WTC11 (cell line): ENCODE measurements at regions not wholly inside any gene's neighbourhood (a gene's known extent, or its start where the extent isn't known, plus 50 kb on each side); places are given as distances from the start of the nearest gene placed in this dataset.

Experiments used
- ATAC-seq: fragments of 200-7000 bp; cut with Tn5 transposase; 2 replicates; pipeline ENCODE4 v1.10.0; 2021; ENCODE audit warnings: mild to moderate bottlenecking, moderate library complexity
- CTCF ChIA-PET: fragments of 300-600 bp; sonication (Branson Sonifier 250); formaldehyde crosslinking; loops from one replicate; lab custom pipeline; 2021; ENCODE audit warnings: antibody characterized with exemption; lab: Charles Lee
- POLR2A ChIA-PET: fragments of 350-600 bp; sonication (Branson Sonifier 250); formaldehyde crosslinking; loops from one replicate; lab custom pipeline; 2021; ENCODE audit warnings: antibody characterized with exemption; lab: Charles Lee
- DNase-seq: peaks from one replicate; pipeline ENCODE4 v3.0.0; 2021; ENCODE audit warnings: low spot score
- H3K27ac Mint-ChIP-seq: 2 replicates; pipeline ENCODE4 v1.8.0; 2021; ENCODE audit warnings: mixed read lengths
- H3K27me3 Mint-ChIP-seq: 2 replicates; pipeline ENCODE4 v1.8.0; 2021; ENCODE audit warnings: low read depth, mild to moderate bottlenecking, moderate library complexity, mixed read lengths
- H3K36me3 Mint-ChIP-seq: 2 replicates; pipeline ENCODE4 v1.8.0; 2021; ENCODE audit warnings: mixed read lengths
- H3K4me1 Mint-ChIP-seq: 2 replicates; pipeline ENCODE4 v1.8.0; 2022; ENCODE audit warnings: mixed read lengths
- H3K4me3 Mint-ChIP-seq: 2 replicates; pipeline ENCODE4 v1.8.0; 2021; ENCODE audit warnings: mild to moderate bottlenecking, moderate library complexity, mixed read lengths
- H3K9me3 Mint-ChIP-seq: 2 replicates; pipeline ENCODE4 v1.8.0; 2021; ENCODE audit warnings: mixed read lengths
- CREB1 ChIP-seq: sonication (generic); formaldehyde crosslinking; IDR thresholded peaks from 2 replicates; pipeline ENCODE4 v1.8.0; 2023; ENCODE audit warnings: mild to moderate bottlenecking, missing genetic modification reagents
- EMX1 ChIP-seq: fragments of 250-450 bp; sonication (Bioruptor Pico); IDR thresholded peaks from 2 replicates; pipeline ENCODE4 v1.8.0; 2021; ENCODE audit warnings: mild to moderate bottlenecking
- ETV6 ChIP-seq: sonication (generic); formaldehyde crosslinking; IDR thresholded peaks from 2 replicates; pipeline ENCODE4 v1.8.1; 2022; ENCODE audit warnings: mild to moderate bottlenecking, missing genetic modification reagents
- FOXJ3 ChIP-seq: sonication (generic); formaldehyde crosslinking; IDR thresholded peaks from 2 replicates; pipeline ENCODE4 v1.9.0; 2021; ENCODE audit warnings: missing genetic modification reagents, mild to moderate bottlenecking, borderline replicate concordance
- FOXK1 ChIP-seq: sonication (generic); formaldehyde crosslinking; IDR thresholded peaks from 2 replicates; pipeline ENCODE4 v1.8.0; 2022; ENCODE audit warnings: mild to moderate bottlenecking, moderate library complexity, missing genetic modification reagents
- MXD4 ChIP-seq: fragments of 250-450 bp; sonication (Bioruptor Pico); IDR thresholded peaks from 2 replicates; pipeline ENCODE4 v1.8.0; 2021; ENCODE audit warnings: mild to moderate bottlenecking, moderate library complexity, borderline replicate concordance
- TF ChIP-seq, protein P1 (sequence below): sonication (generic); formaldehyde crosslinking; conservative IDR thresholded peaks from 2 replicates; pipeline ENCODE4 v1.8.1; 2023; ENCODE audit warnings: mild to moderate bottlenecking, low read depth, missing genetic modification reagents, moderate library complexity
- TF ChIP-seq, protein P2 (sequence below): sonication (generic); formaldehyde crosslinking; IDR thresholded peaks from 2 replicates; pipeline ENCODE4 v1.8.0; 2022; ENCODE audit warnings: mild to moderate bottlenecking, missing genetic modification reagents
- TF ChIP-seq, protein P3 (sequence below): sonication (generic); formaldehyde crosslinking; IDR thresholded peaks from 2 replicates; pipeline ENCODE4 v1.8.1; 2023; ENCODE audit warnings: mild to moderate bottlenecking, missing genetic modification reagents
- TF ChIP-seq, protein P4 (sequence below): fragments of 250-450 bp; sonication (Bioruptor Pico); IDR thresholded peaks from 2 replicates; pipeline ENCODE4 v1.9.0; 2021; ENCODE audit warnings: mild to moderate bottlenecking
- TF ChIP-seq, protein P5 (sequence below): sonication (generic); formaldehyde crosslinking; IDR thresholded peaks from 2 replicates; pipeline ENCODE4 v1.8.1; 2022; ENCODE audit warnings: missing genetic modification reagents, borderline replicate concordance
- TF ChIP-seq, protein P6 (sequence below): sonication (generic); formaldehyde crosslinking; conservative IDR thresholded peaks from 2 replicates; pipeline ENCODE4 v1.8.1; 2022; ENCODE audit warnings: mild to moderate bottlenecking, missing genetic modification reagents
- TF ChIP-seq, protein P7 (sequence below): sonication (generic); formaldehyde crosslinking; IDR thresholded peaks from 2 replicates; pipeline ENCODE4 v1.8.1; 2022; ENCODE audit warnings: low read depth, missing genetic modification reagents, borderline replicate concordance
- TF ChIP-seq, protein P8 (sequence below): sonication (generic); formaldehyde crosslinking; IDR thresholded peaks from 2 replicates; pipeline ENCODE4 v1.8.1; 2023; ENCODE audit warnings: mild to moderate bottlenecking, missing genetic modification reagents

DNA sequence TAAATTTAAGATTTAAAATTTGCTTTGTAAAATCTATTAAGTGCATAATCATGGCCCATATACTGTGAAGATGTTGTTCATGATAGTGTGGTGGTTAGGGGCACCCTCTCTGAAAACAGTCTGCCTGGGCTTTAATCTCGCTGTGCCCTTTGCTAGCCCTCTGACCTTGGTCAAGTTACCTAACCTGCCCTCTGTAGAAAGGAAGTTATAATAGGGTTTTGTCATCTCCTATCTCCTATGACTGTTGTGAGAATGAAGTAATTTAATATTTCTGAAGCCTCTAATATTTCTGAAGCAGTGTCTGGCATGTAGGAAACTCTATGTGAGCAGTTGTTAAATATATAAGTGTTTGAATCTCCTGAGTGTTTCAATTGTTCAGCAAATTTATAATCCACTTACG is 116.6 kb upstream of the IVNS1ABP start (continued):
- TF ChIP-seq, protein P1, sequence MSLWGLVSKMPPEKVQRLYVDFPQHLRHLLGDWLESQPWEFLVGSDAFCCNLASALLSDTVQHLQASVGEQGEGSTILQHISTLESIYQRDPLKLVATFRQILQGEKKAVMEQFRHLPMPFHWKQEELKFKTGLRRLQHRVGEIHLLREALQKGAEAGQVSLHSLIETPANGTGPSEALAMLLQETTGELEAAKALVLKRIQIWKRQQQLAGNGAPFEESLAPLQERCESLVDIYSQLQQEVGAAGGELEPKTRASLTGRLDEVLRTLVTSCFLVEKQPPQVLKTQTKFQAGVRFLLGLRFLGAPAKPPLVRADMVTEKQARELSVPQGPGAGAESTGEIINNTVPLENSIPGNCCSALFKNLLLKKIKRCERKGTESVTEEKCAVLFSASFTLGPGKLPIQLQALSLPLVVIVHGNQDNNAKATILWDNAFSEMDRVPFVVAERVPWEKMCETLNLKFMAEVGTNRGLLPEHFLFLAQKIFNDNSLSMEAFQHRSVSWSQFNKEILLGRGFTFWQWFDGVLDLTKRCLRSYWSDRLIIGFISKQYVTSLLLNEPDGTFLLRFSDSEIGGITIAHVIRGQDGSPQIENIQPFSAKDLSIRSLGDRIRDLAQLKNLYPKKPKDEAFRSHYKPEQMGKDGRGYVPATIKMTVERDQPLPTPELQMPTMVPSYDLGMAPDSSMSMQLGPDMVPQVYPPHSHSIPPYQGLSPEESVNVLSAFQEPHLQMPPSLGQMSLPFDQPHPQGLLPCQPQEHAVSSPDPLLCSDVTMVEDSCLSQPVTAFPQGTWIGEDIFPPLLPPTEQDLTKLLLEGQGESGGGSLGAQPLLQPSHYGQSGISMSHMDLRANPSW, result no peak
- TF ChIP-seq, protein P2, sequence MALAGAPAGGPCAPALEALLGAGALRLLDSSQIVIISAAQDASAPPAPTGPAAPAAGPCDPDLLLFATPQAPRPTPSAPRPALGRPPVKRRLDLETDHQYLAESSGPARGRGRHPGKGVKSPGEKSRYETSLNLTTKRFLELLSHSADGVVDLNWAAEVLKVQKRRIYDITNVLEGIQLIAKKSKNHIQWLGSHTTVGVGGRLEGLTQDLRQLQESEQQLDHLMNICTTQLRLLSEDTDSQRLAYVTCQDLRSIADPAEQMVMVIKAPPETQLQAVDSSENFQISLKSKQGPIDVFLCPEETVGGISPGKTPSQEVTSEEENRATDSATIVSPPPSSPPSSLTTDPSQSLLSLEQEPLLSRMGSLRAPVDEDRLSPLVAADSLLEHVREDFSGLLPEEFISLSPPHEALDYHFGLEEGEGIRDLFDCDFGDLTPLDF (CRISPR knock-in tag), result no peak
- TF ChIP-seq FOXJ3 (CRISPR knock-in tag), result no peak
- TF ChIP-seq, protein P3, sequence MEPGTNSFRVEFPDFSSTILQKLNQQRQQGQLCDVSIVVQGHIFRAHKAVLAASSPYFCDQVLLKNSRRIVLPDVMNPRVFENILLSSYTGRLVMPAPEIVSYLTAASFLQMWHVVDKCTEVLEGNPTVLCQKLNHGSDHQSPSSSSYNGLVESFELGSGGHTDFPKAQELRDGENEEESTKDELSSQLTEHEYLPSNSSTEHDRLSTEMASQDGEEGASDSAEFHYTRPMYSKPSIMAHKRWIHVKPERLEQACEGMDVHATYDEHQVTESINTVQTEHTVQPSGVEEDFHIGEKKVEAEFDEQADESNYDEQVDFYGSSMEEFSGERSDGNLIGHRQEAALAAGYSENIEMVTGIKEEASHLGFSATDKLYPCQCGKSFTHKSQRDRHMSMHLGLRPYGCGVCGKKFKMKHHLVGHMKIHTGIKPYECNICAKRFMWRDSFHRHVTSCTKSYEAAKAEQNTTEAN, result no peak
- TF ChIP-seq, protein P4, sequence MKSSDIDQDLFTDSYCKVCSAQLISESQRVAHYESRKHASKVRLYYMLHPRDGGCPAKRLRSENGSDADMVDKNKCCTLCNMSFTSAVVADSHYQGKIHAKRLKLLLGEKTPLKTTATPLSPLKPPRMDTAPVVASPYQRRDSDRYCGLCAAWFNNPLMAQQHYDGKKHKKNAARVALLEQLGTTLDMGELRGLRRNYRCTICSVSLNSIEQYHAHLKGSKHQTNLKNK (CRISPR knock-in tag), result no peak
- TF ChIP-seq CREB1 (CRISPR knock-in tag), result no peak
- no peak for TF ChIP-seq MXD4
- TF ChIP-seq, protein P5, sequence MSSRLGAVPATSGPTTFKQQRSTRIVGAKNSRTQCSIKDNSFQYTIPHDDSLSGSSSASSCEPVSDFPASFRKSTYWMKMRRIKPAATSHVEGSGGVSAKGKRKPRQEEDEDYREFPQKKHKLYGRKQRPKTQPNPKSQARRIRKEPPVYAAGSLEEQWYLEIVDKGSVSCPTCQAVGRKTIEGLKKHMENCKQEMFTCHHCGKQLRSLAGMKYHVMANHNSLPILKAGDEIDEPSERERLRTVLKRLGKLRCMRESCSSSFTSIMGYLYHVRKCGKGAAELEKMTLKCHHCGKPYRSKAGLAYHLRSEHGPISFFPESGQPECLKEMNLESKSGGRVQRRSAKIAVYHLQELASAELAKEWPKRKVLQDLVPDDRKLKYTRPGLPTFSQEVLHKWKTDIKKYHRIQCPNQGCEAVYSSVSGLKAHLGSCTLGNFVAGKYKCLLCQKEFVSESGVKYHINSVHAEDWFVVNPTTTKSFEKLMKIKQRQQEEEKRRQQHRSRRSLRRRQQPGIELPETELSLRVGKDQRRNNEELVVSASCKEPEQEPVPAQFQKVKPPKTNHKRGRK (CRISPR knock-in tag), result no peak
- no peak for TF ChIP-seq FOXK1 (CRISPR knock-in tag)
- TF ChIP-seq, protein P6, sequence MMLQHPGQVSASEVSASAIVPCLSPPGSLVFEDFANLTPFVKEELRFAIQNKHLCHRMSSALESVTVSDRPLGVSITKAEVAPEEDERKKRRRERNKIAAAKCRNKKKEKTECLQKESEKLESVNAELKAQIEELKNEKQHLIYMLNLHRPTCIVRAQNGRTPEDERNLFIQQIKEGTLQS (CRISPR knock-in tag), result no peak
- TF ChIP-seq, protein P7, sequence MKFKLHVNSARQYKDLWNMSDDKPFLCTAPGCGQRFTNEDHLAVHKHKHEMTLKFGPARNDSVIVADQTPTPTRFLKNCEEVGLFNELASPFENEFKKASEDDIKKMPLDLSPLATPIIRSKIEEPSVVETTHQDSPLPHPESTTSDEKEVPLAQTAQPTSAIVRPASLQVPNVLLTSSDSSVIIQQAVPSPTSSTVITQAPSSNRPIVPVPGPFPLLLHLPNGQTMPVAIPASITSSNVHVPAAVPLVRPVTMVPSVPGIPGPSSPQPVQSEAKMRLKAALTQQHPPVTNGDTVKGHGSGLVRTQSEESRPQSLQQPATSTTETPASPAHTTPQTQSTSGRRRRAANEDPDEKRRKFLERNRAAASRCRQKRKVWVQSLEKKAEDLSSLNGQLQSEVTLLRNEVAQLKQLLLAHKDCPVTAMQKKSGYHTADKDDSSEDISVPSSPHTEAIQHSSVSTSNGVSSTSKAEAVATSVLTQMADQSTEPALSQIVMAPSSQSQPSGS (CRISPR knock-in tag), result no peak
- no peak for TF ChIP-seq ETV6 (CRISPR knock-in tag)
- TF ChIP-seq, all 79 proteins: peak for 0

DNA sequence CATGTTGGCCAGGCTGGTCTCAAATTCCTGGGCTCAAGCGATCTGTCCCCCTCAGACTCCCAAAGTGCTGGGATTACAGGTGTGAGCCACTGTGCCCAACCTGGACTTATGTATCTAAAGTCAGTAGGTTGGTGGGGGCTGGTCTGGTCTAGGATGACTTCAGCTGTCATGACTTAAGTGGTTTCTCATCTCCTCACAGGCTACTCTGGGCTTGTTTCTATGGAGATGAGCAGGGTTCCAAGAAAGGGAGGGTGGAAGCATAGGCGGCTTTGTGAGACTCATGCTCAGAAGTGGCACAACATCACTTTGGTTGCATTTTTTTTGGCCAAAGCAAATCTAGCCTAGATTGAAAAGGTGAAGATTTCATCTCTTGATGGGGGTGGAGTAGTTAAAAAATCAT is 115.9 kb upstream of the IVNS1ABP start:
- TF ChIP-seq, protein P8, sequence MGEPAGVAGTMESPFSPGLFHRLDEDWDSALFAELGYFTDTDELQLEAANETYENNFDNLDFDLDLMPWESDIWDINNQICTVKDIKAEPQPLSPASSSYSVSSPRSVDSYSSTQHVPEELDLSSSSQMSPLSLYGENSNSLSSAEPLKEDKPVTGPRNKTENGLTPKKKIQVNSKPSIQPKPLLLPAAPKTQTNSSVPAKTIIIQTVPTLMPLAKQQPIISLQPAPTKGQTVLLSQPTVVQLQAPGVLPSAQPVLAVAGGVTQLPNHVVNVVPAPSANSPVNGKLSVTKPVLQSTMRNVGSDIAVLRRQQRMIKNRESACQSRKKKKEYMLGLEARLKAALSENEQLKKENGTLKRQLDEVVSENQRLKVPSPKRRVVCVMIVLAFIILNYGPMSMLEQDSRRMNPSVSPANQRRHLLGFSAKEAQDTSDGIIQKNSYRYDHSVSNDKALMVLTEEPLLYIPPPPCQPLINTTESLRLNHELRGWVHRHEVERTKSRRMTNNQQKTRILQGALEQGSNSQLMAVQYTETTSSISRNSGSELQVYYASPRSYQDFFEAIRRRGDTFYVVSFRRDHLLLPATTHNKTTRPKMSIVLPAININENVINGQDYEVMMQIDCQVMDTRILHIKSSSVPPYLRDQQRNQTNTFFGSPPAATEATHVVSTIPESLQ (CRISPR knock-in tag), result no peak
- no peak for TF ChIP-seq EMX1
- TF ChIP-seq, protein P3, result no peak
- no peak for DNase-seq

More for the DNA sequence above, 115.9 kb upstream of the IVNS1ABP start:
- Mint-ChIP-seq H3K36me3 (no peaks in the 10 kb centered on the region), H3K9me3 (peaks cover 13% of the 10 kb centered on the region), H3K4me1 (no peaks in the 10 kb centered on the region), H3K4me3 (no peak overlapping the region), H3K27me3 (no peaks in the 10 kb centered on the region), H3K27ac (no peak overlapping the region)
- ATAC-seq, result no peak
- CTCF ChIA-PET, result no interaction called here
- POLR2A ChIA-PET, result no interaction called here
